HepG2 (cell line): ENCODE measurements at regions not wholly inside any gene's neighbourhood (a gene's known extent, or its start where the extent isn't known, plus 50 kb on each side); places are given as distances from the start of the nearest gene placed in this dataset.

ENCODE experiments used
- ATAC-seq: fragments of 200-7000 bp; cut with Tn5 transposase; 3 replicates; pipeline ENCODE4 v1.9.1; 2020; ENCODE audit warnings: mild to moderate bottlenecking, moderate library complexity
- BruUV-seq: library from RNA; stranded (reverse); fragments of 400-500 nt; replicated peaks from 2 replicates; lab custom pipeline; 2021; lab: Mats Ljungman, UMichigan
- CTCF ChIA-PET: fragments of 300-600 bp; formaldehyde crosslinking; extraction: SDS; loops from one replicate; lab custom pipeline; 2021; ENCODE audit warnings: low total read pairs, inconsistent platforms, low intra/inter-chr PET ratio; lab: Yijun Ruan, JAX
- POLR2A ChIA-PET: fragments of 350-600 bp; sonication (Branson Sonifier 250); formaldehyde crosslinking; loops from one replicate; lab custom pipeline; 2020; ENCODE audit warnings: antibody characterized with exemption, inconsistent platforms; lab: Yijun Ruan, JAX
- DNase-seq: peaks from one replicate; pipeline ENCODE4 v3.0.0-alpha.2; 2015; ENCODE audit warnings: low spot score
- FAIRE-seq: peaks from 3 replicates; lab custom pipeline; 2011; peaks lifted over from hg19 to GRCh38; lab: Jason Lieb, UNC
- H2AFZ ChIP-seq: one replicate; pipeline ENCODE4 v1.6.1; 2011; ENCODE audit warnings: low read length, inconsistent platforms
- H3K27ac ChIP-seq: fragments of 300-600 bp; 3 replicates; pipeline ENCODE4 v1.8.0; 2011; ENCODE audit warnings: mixed run types, mild to moderate bottlenecking, mixed read lengths, low read length, inconsistent platforms; ENCODE audit not compliant: insufficient read depth; ENCODE audit errors: extremely low read length
- H3K27me3 ChIP-seq, 2 experiments: fragments of 200-600 bp in 1 of 2; 2 replicates in 1 of 2; 3 replicates in 1 of 2; pipeline versions ENCODE4 v1.6.0 to v1.8.0; 2011; ENCODE audit warnings: low read length in 2 of 2, mild to moderate bottlenecking in 2 of 2, moderate library complexity in 2 of 2, inconsistent platforms in 1 of 2; ENCODE audit not compliant: insufficient read depth in 2 of 2, control insufficient read depth in 1 of 2
- H3K36me3 ChIP-seq, 2 experiments: fragments of 200-600 bp in 1 of 2; replicated peaks in 1 of 2; 2 replicates in 1 of 2; 3 replicates in 1 of 2; pipeline versions ENCODE4 v1.5.1 to v1.8.0; 2011; ENCODE audit warnings: low read length in 2 of 2, inconsistent platforms in 1 of 2; ENCODE audit not compliant: insufficient read depth in 2 of 2, control insufficient read depth in 1 of 2
- H3K4me1 ChIP-seq: 2 replicates; pipeline ENCODE4 v1.5.1; 2012; ENCODE audit warnings: low read length, inconsistent platforms; ENCODE audit not compliant: insufficient read depth
- H3K4me2 ChIP-seq: 2 replicates; pipeline ENCODE4 v1.6.0; 2011; ENCODE audit warnings: low read depth, low read length, inconsistent platforms
- H3K4me3 ChIP-seq, 3 experiments: fragments of 200-600 bp in 1 of 3; sonication (generic), shearing (Covaris generic) in 1 of 3; replicated peaks in 1 of 3; 2 replicates each; pipeline ENCODE4 v1.5.1; 2011 to 2016; ENCODE audit warnings: low read length in 3 of 3, inconsistent platforms in 2 of 3, low read depth in 2 of 3, mild to moderate bottlenecking in 2 of 3, control low read depth in 1 of 3, mixed read lengths in 1 of 3; ENCODE audit not compliant: insufficient read depth in 1 of 3
- H3K79me2 ChIP-seq: one replicate; pipeline ENCODE4 v1.6.1; 2011; ENCODE audit warnings: low read length, inconsistent platforms; ENCODE audit not compliant: insufficient read depth
- H3K9ac ChIP-seq: 2 replicates; pipeline ENCODE4 v1.6.0; 2011; ENCODE audit warnings: mild to moderate bottlenecking, low read depth, low read length, inconsistent platforms; ENCODE audit not compliant: insufficient read depth
- H3K9me3 ChIP-seq: 2 replicates; pipeline ENCODE4 v1.5.1; 2012; ENCODE audit warnings: mild to moderate bottlenecking, low read length
- H4K20me1 ChIP-seq: 2 replicates; pipeline ENCODE4 v1.6.0; 2011; ENCODE audit warnings: inconsistent platforms, mild to moderate bottlenecking, low read length, moderate library complexity; ENCODE audit not compliant: insufficient read depth
- ADNP ChIP-seq: sonication (generic); formaldehyde crosslinking; IDR thresholded peaks from 2 replicates; pipeline ENCODE4 v1.4.0; 2020; ENCODE audit warnings: missing genetic modification reagents
- BCL6 ChIP-seq: IDR thresholded peaks from 2 replicates; pipeline ENCODE4 v1.6.1; 2016; ENCODE audit warnings: missing genetic modification reagents, missing compliant biosample characterization
- DNMT3B ChIP-seq: conservative IDR thresholded peaks from 2 replicates; pipeline ENCODE4 v1.6.1; 2016; ENCODE audit warnings: missing biosample characterization, control low read depth
- GMEB1 ChIP-seq: sonication (generic); formaldehyde crosslinking; IDR thresholded peaks from 2 replicates; pipeline ENCODE4 v1.5.1; 2020; ENCODE audit warnings: missing genetic modification reagents, mild to moderate bottlenecking, borderline replicate concordance
- GTF2F1 ChIP-seq: fragments of 150-350 bp; IDR thresholded peaks from 2 replicates; pipeline ENCODE4 v1.6.1; 2014; ENCODE audit warnings: low read length
- NR0B2 ChIP-seq: sonication (generic); formaldehyde crosslinking; IDR thresholded peaks from 2 replicates; pipeline ENCODE4 v1.4.0; 2020; ENCODE audit warnings: mild to moderate bottlenecking, missing genetic modification reagents
- THAP11 ChIP-seq: IDR thresholded peaks from 2 replicates; pipeline ENCODE4 v1.6.1; 2016; ENCODE audit warnings: missing biosample characterization, missing genetic modification reagents
- ZKSCAN8 ChIP-seq: IDR thresholded peaks from 2 replicates; pipeline ENCODE4 v1.6.1; 2016; ENCODE audit warnings: borderline replicate concordance, missing genetic modification reagents, missing compliant biosample characterization
- ZNF232 ChIP-seq: sonication (generic); formaldehyde crosslinking; IDR thresholded peaks from 2 replicates; pipeline ENCODE4 v1.4.0; 2020; ENCODE audit warnings: missing genetic modification reagents, borderline replicate concordance
- ZNF546 ChIP-seq: sonication (generic); formaldehyde crosslinking; conservative IDR thresholded peaks from 2 replicates; pipeline ENCODE4 v1.8.1; 2023; ENCODE audit warnings: mild to moderate bottlenecking, missing genetic modification reagents
- ZNF580 ChIP-seq: IDR thresholded peaks from 2 replicates; pipeline ENCODE4 v1.6.1; 2016; ENCODE audit warnings: low read depth, borderline replicate concordance
- WGBS: methylation state at CpG from one replicate; pipeline ENCODE4 v1.1.6; 2017; ENCODE audit warnings: low lambda C conversion rate; 5-methylcytosine and 5-hydroxymethylcytosine counted together
- in situ Hi-C: cut with HindIII; loops from 2 replicates; pipeline ENCODE4 v1.10.0; 2017; ENCODE audit warnings: low pct_unique_long_range_greater_than_20kb; ENCODE audit not compliant: extremely low pct_ligation_motif_present
- intact Hi-C: fragments of 100-400 bp; cut with micrococcal nuclease; formaldehyde crosslinking; loops from one replicate; pipeline ENCODE4 v1.10.0; 2022; ENCODE audit not compliant: unreplicated experiment

GRCh38 chr4:32196950-32197688 is 1477.0 kb downstream of the PCDH7 start (continued):
- no peak for TF ChIP-seq THAP11 (CRISPR knock-in tag)
- no peak for TF ChIP-seq GTF2F1
- TF ChIP-seq ADNP, result no peak
- no peak for TF ChIP-seq ZKSCAN8 (CRISPR knock-in tag)
- no peak for TF ChIP-seq ZNF546
- TF ChIP-seq DNMT3B (CRISPR knock-in tag), result no peak
- TF ChIP-seq GMEB1 (CRISPR knock-in tag), result no peak
- TF ChIP-seq ZNF232 (CRISPR knock-in tag), result no peak
- no peak for TF ChIP-seq ZNF580 (CRISPR knock-in tag)
- TF ChIP-seq, all 625 proteins: peak for 0

- BruUV-seq, result no TSS peak
- Histone ChIP-seq H3K9me3 (peaks cover 17% of the 10 kb centered on the region), H3K79me2 (no peaks in the 10 kb centered on the region), H3K4me1 (no peaks in the 10 kb centered on the region), H3K36me3 (no peaks in the 10 kb centered on the region), H3K4me2 (no peak overlapping the region), H4K20me1 (no peaks in the 10 kb centered on the region), H3K4me3 (no peak overlapping the region), H3K27ac (no peak overlapping the region), H3K27me3 (no peaks in the 10 kb centered on the region), H2AFZ (no peak overlapping the region), H3K9ac (no peak overlapping the region)
- no peak for ATAC-seq
- TF ChIP-seq NR0B2 (CRISPR knock-in tag) (no peak), BCL6 (no peak)
- CTCF ChIA-PET, result no interaction called here
- no peak for FAIRE-seq
- intact Hi-C loops (no loop called here), in situ Hi-C loops (no loop called here)
- POLR2A ChIA-PET, result no interaction called here
- DNase-seq, result no peak
- 6% methylated on average over 8 of the region's 8 CpGs for WGBS
Measured at GRCh38 chr4:32199639-32200038, 1479.5 kb downstream of the PCDH7 start.
